ENCODE measurements at regions not wholly inside any gene's neighbourhood (a gene's known extent, or its start where the extent isn't known, plus 50 kb on each side); places are given as distances from the start of the nearest gene placed in this dataset.

- Histone ChIP-seq H3K9me3 (ENCODE audit: insufficient read depth in 2 of 2, low read depth in 1 of 2, low read length in 1 of 2) (no peaks in the 10 kb centered on the region), H2BK12ac (ENCODE audit: low read depth, low read length) (no peak overlapping the region), H4K5ac (ENCODE audit: insufficient read length, low read depth, low read length) (no peak overlapping the region), H3K14ac (ENCODE audit: insufficient read length) (no peak overlapping the region), H3K4me3 (ENCODE audit: extremely low read depth in 1 of 4, insufficient read depth in 2 of 4, low read depth in 3 of 4, low read length in 4 of 4) (no peak overlapping the region), H2AK5ac (ENCODE audit: low read depth, low read length) (no peak overlapping the region), H2BK15ac (ENCODE audit: low read length) (no peak overlapping the region), H2BK5ac (ENCODE audit: low read depth, low read length) (no peak overlapping the region), H2BK120ac (replicated peaks; ENCODE audit: low read depth, low read length) (no peak overlapping the region), H3K4me2 (ENCODE audit: insufficient read depth in 1 of 2, low read depth in 2 of 2, low read length in 2 of 2) (no peak overlapping the region), H3K56ac (replicated peaks; ENCODE audit: insufficient read length, low read depth, low read length) (no peak overlapping the region), H3K9ac (replicated peaks in 1 of 4; ENCODE audit: extremely low read depth in 1 of 4, low read depth in 3 of 4, low read length in 3 of 4) (no peak overlapping the region), H3K23me2 (ENCODE audit: low read depth, low read length) (no peaks in the 10 kb centered on the region), H2BK20ac (ENCODE audit: low read length) (no peak overlapping the region), H3K36me3 (ENCODE audit: control insufficient read depth in 2 of 4, insufficient read depth in 4 of 4, low read length in 3 of 4) (no peaks in the 10 kb centered on the region), H3K27me3 (replicated peaks in 1 of 4; ENCODE audit: control insufficient read depth in 3 of 4, extremely low read depth in 1 of 4, insufficient read depth in 3 of 4, low read length in 3 of 4) (no peaks in the 10 kb centered on the region), H4K20me1 (replicated peaks in 1 of 2; ENCODE audit: control insufficient read depth in 1 of 2, insufficient read depth in 2 of 2, low read length in 2 of 2) (no peaks in the 10 kb centered on the region), H3K4me1 (replicated peaks in 1 of 4; ENCODE audit: control insufficient read depth in 3 of 4, insufficient read depth in 4 of 4, low read length in 3 of 4) (peaks cover 6 to 23% (median 17%) of the 10 kb centered on the region in 4 experiments), H3K23ac (ENCODE audit: insufficient read length) (no peak overlapping the region), H3K4ac (replicated peaks; ENCODE audit: insufficient read length, low read depth, low read length) (no peak overlapping the region), H4K91ac (replicated peaks; ENCODE audit: insufficient read length, low read length) (no peak overlapping the region), H3K79me1 (ENCODE audit: low read depth, low read length) (no peaks in the 10 kb centered on the region), H4K8ac (ENCODE audit: extremely low read depth, insufficient read depth, low read length) (no peak overlapping the region; the same call in 1 of the 2 replicates), H2AFZ (ENCODE audit: low read length) (no peak overlapping the region), H3K79me2 (ENCODE audit: control insufficient read depth in 1 of 2, insufficient read depth in 2 of 2, low read length in 2 of 2) (no peaks in the 10 kb centered on the region), H3K27ac (ENCODE audit: low read depth, low read length) (no peak overlapping the region), H3K18ac (ENCODE audit: extremely low read depth, low read length) (no peak overlapping the region)
- no peak for TF ChIP-seq HDAC2 (IDR thresholded peaks at IDR 0.05; ENCODE audit: borderline replicate concordance in 1 of 2, low read depth in 2 of 2, low read length in 2 of 2)
- no peak for TF ChIP-seq JUND (IDR thresholded peaks at IDR 0.05; ENCODE audit: low read length)
- TF ChIP-seq CEBPB (IDR thresholded peaks at IDR 0.05; ENCODE audit: low read depth, low read length): no peak
- WGBS, 2 experiments (ENCODE audit: extremely low coverage in 1 of 2, insufficient coverage in 1 of 2, insufficient read length in 1 of 2, insufficient replicate concordance in 2 of 2, low coverage in 1 of 2, low lambda C conversion rate in 2 of 2, missing lambda C conversion rate in 1 of 2): 92% methylated on average over 4 of the region's 4 CpGs; no CpG with 5 or more reads in 1 of the 2 experiments
- CTCF ChIA-PET (ENCODE audit: partially characterized antibody): no interaction called here
- POLR2A ChIA-PET (ENCODE audit: partially characterized antibody): interaction anchor here (1.2 kb wide), 1 partner anchor 269 kb away, joined by 4 read pairs; the partner anchor contains the start of gene DYRK2
- DNase-seq (ENCODE audit: low read depth in 1 of 2, low spot score in 2 of 2) (no peak), FAIRE-seq (no peak)
Measured at GRCh38 chr12:67918441-67918840, 70.8 kb upstream of the IFNG-AS1 start.

Data from H1 (cell line).